Pons (tissue), 1 donor: ENCODE measurements at regions not wholly inside any gene's neighbourhood (a gene's known extent, or its start where the extent isn't known, plus 50 kb on each side); places are given as distances from the start of the nearest gene placed in this dataset.

ENCODE experiments used
- DNase-seq: peaks from one replicate; pipeline ENCODE4 v3.0.0-alpha.2; 2016; ENCODE audit warnings: low spot score

DNA sequence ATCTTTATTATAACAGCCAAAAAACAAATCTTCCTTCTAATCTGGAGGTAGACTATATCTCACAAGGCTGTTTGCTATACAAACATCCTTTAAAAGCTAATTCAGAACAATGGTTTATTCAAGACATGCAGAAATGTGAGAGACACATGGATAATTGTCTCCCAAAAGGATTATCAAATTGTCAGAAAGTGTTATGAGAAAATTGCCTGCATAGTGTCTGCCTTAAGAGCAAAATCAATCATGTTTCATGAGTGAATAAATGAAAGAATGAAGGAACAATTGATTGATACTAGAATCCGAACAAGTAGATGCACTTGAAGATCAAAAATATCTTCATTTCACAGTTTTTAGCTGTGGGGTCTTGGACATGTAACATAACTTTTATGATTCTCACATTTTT, 621.7 kb upstream of the BOD1L1 start:
- no peak for DNase-seq

- no peak for DNase-seq
These were observed 626.7 kb upstream of the BOD1L1 start for GRCh38 chr4:14254252-14254651.

GRCh38 chr4:14254926-14255325, 627.4 kb upstream of the BOD1L1 start:
- no peak for DNase-seq

GRCh38 chr4:14257903-14258302, 630.4 kb upstream of the BOD1L1 start:
- peak; percentile 87 for DNase-seq

DNA sequence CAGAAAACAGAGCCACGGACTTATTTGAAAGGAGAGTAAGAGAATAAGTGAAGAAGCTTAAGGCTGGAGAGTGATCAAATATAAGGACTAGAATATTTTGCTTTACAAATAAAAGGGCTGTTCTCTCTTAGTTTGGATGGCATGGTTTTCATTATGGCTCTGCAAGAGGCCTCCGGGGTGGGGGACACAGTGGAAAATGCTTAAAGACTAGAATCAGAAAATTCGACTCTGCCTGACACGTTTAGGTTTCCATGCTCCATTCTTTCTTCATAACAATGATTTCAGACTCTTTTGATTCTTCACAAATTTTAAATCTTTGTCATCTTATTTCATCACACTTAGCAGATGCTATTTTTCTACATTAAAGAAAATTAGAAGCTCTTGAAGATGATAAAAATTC, 632.4 kb upstream of the BOD1L1 start:
- no peak for DNase-seq

GRCh38 chr4:14260591-14260990, 633.1 kb upstream of the BOD1L1 start:
- DNase-seq = peak; percentile 84

GRCh38 chr4:14262221-14262620, 634.7 kb upstream of the BOD1L1 start:
- no peak for DNase-seq

DNA sequence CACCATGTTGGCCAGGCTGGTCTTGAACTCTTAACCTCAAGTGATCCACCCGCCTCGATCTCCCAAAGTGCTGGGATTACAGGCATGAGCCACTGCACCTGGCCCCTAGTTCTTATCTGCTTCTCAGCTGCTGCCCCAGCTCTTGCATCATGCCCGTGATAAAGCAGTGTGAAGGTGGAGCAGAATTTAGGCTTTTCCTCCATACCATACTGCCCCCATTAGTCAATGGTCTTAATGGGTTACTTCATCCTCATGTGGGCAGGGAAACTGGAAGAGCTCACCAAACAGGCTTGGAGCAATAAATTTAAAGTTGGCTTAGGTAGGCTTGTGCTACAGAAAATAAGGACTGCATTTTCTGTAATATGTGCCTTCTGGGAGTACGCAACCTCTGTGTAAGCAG, 636.9 kb upstream of the BOD1L1 start:
- DNase-seq = no peak

GRCh38 chr4:14265651-14266050, 638.1 kb upstream of the BOD1L1 start:
- DNase-seq = no peak

DNA sequence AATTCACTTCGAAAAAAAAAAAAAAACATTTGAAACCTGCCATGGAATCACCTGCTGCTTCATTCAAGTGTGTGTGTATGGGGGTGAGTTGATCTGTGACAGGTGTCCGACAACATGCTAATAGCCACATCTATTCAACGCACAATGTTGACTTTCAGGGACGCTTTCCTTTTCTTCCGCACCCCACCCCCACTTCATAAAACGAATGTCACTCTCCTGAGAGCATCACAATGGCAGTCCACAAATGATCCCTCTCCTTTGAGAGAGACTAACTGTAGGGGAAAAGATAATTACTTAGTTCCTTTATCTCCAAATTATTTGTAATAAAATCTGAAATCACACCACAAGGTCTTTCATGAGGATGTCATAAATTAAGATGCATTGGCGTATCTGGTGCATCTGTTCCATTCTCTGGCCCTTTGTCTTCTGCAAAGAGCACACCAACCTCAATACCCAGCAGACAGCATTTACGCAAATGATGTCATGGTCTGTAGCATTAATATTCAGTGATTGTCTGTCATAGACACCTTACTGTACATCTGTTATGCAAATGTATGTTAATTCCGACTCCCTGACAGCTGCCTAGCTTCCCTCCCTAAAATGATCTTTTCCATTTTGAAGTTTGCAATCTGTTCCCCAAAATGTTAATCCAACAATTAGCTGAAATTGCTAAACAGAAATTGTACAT, 640.0 kb upstream of the BOD1L1 start:
- DNase-seq = no peak

GRCh38 chr4:14269824-14270223, 642.3 kb upstream of the BOD1L1 start:
- DNase-seq = peak; percentile 87

- DNase-seq = no peak
These were observed 644.7 kb upstream of the BOD1L1 start for GRCh38 chr4:14272206-14272605.

DNA sequence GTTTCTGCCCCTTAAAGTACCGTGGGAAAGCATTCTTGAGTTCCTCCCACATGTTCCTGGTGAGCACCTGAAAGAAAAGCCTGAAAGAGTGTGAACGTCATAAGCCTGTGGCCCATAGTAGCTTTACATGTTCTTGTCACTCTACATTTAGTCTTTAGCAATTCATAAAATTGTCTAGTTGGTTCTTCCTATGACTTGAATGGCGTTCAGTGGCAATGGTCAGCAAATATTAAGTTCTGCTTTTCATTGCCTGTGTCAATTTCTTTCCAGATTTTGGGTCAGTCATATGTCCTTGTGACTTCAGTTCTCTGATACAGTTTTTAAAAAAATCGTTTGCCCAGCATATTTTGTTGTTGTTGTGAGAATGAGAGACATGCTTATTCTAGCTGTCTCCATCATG, 650.0 kb upstream of the BOD1L1 start:
- no peak for DNase-seq

DNA sequence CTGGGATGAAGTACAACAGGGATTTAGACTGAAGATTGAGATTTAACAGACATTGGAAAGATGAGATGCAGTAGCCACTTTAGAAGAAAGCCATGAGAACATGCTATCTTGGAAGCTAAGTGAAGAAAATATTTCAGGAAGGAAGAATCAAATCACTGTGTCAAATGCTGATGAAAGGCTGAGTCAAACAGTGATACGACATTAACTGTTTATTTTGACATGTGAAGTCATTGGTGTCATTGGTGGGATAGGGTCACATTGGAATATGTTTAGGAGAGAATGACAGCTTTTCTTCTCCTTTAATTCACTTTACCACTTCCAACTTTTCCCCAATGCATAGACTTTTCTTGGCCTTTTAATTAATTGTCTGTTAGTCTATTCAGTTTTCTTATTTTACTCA, 653.0 kb upstream of the BOD1L1 start:
- DNase-seq = no peak

- no peak for DNase-seq
These were observed 657.1 kb upstream of the BOD1L1 start for GRCh38 chr4:14284578-14284977.

DNA sequence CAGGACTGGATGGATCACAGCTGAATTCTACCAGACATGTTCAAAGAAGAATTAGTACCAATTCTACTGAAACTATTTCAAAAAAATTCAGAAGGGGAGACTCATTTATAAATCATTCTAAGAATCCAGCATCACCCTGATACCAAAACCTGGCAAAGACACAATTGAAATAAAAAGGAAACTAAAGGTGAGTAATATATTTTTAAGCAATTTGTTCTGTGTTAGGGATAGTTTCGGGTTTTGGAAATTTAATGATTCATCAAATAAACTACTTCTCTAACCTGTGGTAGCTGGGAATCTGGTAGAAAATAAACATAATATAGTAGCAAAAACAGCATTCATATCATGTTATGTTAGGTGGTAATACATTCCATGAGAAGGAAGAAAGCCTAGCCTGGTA, 662.2 kb upstream of the BOD1L1 start:
- no peak for DNase-seq

- DNase-seq = no peak
These were observed 666.1 kb upstream of the BOD1L1 start for GRCh38 chr4:14293582-14293981.

GRCh38 chr4:14294611-14295010, 667.1 kb upstream of the BOD1L1 start:
- DNase-seq = no peak

DNA sequence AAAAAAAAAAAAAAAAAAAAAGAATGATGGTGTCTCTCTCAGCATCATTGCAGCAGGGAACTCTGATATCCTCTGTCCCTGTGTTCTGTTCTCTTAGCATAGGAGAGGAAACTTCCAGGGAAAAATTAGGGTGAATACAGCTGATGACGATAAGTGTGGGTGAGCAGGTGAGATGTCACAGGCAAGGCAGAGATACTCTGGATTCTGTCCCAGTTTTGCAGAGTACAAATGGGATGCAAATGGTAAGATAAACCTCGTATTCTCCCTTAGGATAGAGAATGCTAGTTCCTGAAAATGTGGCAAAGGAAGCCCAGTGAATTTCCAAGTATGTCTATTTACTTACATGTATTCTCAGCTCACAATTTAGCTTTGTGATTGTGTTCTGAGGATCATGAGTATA, 671.6 kb upstream of the BOD1L1 start:
- DNase-seq = no peak

DNA sequence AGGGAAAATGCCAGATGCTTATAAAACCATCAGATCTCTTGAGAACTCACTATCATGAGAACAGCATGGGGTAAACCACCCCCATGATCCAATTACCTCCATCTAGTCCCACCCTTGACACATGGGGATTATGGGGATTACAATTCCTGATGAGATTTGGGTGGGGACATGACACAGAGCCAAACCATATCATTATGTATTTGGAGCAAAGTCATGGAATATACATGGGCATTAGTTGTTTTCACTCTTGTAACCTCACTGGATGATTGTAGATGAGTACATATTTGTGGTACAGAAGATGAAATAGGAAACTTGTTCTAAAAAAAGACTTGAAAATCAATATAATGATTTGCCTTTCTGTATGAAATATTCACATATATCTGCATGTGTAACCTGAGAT, 674.5 kb upstream of the BOD1L1 start:
- no peak for DNase-seq

DNA sequence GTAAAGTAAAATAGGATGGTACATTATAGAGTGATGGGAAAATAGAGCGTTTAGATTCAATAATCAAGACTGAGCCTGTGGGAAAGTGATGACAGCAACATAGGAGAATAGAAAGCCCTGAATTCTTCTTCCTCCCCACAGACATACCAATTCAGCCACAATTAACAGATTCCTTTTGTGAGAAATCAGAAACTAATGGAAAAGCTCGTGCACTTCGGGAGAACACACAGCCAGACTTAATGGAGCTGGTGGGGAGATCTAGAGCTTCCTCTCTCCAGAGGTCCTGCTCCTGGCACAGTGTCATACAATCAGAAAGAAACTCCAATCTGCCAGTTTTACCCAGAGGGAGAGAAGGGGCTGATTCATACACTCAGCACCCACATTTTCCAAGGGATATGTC, 676.3 kb upstream of the BOD1L1 start:
- no peak for DNase-seq

- DNase-seq = no peak
These were observed 680.7 kb upstream of the BOD1L1 start for GRCh38 chr4:14308229-14308651.

DNA sequence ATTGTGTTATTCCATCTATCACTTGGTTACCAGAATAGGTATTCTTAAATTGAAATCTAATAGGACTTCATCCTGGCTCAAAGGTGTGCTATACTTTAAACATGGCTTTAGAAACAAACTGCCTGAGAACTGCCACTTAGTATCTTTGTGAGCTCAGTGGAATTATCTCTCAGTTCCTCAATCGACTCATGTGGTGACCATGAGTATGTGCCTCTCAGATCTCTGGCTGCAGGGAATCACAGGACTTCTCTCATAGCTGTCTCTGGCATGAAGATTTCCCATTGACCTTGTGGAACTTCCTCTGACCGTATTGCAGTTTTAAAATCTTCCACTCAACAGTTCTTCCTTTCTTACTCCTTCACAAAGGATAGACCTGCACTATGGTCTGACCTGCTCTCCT, 681.9 kb upstream of the BOD1L1 start:
- peak; percentile 62 for DNase-seq

DNA sequence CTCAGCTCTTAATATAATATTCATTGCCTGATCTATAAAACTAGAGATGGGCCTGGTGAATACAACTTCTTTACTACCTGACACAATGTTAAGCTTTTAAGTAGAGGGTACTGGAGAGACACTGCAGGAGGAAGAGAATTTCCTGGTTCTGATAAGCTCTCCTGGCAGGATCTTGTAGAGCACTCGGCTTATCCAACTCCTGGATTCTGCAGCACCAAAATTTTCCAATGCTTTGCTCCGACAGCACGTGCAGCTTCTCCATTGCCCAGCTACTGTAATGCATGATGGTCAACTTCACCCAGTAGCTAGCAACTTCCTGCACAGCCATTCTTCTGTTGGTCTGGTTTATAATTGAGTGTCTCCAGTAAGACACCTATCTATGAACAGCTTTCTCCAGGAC, 686.2 kb upstream of the BOD1L1 start:
- DNase-seq = no peak

DNA sequence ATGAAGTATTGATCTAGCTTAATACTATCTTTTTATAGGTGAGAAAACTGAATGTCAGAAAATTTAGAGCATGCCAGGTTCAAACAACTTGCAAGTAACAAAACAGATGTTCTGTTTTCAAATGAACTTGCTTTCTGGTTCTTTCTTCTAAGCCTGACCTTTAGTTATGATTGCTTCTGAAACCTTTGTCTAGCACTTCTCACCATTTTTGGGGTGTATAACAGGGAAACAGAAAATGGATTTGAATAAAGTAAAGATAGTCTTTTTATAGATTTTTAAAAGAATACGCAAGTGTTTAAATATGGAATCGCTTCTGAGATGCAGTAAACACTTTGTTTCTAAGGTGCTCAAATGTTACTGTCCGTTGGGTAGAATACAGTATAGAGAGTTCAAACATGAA, 687.2 kb upstream of the CPEB2 start:
- no peak for DNase-seq
